HPDE6-E6E7 (cell line): ENCODE measurements at regions not wholly inside any gene's neighbourhood (a gene's known extent, or its start where the extent isn't known, plus 50 kb on each side); places are given as distances from the start of the nearest gene placed in this dataset.
"Not testable (repeated sequence)": the region's sequence is repeated elsewhere in the genome, so short reads cannot be mapped to it uniquely, and the experiment has no call there.

ENCODE experiments used
- DNase-seq: peaks from one replicate; pipeline ENCODE4 v3.0.0; 2011; ENCODE audit warnings: missing footprints; ENCODE audit errors: extremely low spot score

DNA sequence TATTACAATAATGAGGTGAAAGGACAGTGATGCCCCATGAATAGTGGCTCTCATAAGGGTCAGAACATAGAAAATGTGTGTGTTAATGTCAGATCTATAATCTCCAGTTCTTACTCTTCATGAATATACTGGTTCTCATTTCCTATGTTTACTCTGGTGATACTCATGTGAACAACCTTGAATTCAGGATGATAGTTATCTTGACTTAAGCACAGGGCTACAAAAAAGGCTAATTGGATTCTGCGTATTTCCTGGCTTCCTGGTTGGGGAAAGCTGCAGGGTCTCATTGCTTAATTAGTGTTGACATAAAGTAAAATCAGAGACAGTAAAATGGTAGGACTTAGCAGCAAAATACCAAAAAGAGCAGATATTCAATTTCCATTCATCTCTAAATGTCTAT, 1316.8 kb upstream of the RAG2 start:
- no peak for DNase-seq

GRCh38 chr11:37908219-37908548, 1310.1 kb upstream of the RAG2 start:
- no peak for DNase-seq

DNA sequence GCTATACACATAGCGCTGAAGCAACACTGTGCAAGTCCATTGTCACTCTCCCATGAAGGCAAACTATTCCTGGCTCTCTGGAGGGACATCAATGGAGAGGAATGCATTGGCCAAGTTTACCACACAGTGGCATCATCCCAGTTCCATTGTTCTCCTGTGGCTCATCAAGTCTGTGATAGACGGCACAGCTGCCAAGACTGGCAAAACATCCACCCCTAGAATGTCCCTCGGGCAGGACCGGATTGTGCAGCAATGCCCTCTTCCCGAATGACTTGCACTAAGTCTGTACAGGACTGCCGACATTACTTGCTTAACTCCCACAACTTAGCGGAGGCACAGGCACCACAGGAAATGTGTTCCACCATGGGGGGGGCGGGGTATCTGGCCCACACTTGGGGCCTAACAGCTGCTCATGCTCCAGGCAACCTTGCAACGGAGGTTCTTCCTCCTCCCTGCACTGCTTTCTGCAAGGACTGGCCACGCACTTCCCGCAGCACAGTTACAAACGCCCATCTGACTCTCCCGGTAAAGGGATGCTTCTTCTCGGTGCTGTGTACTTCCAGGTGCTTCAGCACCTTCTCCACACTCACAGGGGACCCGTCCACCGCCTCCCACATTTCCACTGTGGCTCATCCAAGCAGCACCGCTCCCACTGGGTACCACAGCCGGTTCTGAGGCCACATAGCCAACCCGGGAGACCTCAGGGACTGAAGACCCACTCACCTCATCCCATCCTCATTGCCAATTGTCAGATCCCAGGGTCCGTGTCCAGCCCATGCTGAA, 1309.6 kb upstream of the RAG2 start:
- no peak for DNase-seq

- peak; percentile 20 for DNase-seq
These were observed 1307.8 kb upstream of the RAG2 start for GRCh38 chr11:37905707-37906417.

GRCh38 chr11:37896016-37896415, 1298.0 kb upstream of the RAG2 start:
- DNase-seq: no peak

- DNase-seq: peak; percentile 6
These were observed 1283.7 kb upstream of the RAG2 start for GRCh38 chr11:37881741-37882140.

DNA sequence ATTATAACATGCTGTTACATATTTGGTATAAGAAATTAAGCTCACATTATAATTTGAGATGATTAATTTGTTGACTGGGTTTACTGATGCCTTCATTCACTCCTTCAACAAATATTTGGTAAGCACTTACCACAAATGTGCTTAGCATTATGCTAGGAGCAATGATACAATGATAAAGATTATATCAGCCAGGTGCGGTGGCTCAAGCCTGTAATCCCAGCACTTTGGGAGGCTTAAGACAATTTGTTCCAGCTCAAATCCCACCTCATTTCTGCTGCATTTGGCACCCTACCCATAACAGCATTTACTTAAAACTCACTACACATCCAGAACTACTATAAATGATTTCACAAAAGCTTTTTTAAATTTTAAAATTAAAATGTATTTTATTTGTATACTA, 1263.6 kb upstream of the RAG2 start:
- no peak for DNase-seq

GRCh38 chr11:37858806-37859537, 1260.9 kb upstream of the RAG2 start:
- not testable (repeated sequence) for DNase-seq

DNA sequence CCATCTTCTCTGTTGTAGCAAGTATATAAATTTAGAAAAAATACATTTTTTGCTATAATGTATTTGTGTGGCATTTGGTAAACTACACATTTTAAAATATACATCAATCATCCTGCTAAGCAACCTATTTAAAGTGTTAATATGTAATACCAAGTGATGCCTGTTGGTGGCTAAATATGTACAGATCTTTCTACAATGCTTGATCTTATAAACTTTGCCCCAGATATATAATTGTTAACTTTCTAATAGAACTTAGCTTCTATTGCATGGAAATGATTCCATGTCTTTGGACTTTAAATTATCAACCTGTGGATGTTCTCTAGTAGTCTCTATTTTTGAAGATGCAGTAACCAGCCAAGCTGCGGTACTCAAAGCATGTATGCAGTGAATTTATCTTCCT, 1260.4 kb upstream of the RAG2 start:
- no peak for DNase-seq

GRCh38 chr11:37857726-37858125, 1259.7 kb upstream of the RAG2 start:
- DNase-seq: no peak

DNA sequence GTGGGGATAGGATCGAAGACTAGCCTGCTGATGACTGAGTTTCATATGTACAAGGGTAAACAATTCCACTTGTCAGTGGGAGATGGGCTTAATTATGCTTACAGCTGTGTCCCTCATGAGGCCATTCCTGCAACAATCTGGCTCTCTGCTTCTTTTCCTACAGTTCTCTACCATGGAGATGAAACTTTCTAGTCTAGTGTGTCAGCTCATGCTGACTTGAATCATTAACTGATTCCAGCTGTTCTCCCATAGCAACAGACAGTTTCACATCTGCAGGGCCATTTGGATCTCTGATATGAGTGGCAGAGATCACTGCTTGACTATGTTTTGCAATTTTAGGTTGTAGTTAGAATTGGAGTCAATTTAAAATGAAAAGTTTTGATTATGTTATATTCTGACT, 1251.7 kb upstream of the RAG2 start:
- no peak for DNase-seq

GRCh38 chr11:37843603-37844002, 1245.6 kb upstream of the RAG2 start:
- no peak for DNase-seq

- DNase-seq: no peak
These were observed 1243.0 kb upstream of the RAG2 start for GRCh38 chr11:37841016-37841415.

GRCh38 chr11:37840345-37840744, 1242.3 kb upstream of the RAG2 start:
- not testable (repeated sequence) for DNase-seq

- no peak for DNase-seq
These were observed 1232.5 kb upstream of the RAG2 start for GRCh38 chr11:37830529-37830928.

DNA sequence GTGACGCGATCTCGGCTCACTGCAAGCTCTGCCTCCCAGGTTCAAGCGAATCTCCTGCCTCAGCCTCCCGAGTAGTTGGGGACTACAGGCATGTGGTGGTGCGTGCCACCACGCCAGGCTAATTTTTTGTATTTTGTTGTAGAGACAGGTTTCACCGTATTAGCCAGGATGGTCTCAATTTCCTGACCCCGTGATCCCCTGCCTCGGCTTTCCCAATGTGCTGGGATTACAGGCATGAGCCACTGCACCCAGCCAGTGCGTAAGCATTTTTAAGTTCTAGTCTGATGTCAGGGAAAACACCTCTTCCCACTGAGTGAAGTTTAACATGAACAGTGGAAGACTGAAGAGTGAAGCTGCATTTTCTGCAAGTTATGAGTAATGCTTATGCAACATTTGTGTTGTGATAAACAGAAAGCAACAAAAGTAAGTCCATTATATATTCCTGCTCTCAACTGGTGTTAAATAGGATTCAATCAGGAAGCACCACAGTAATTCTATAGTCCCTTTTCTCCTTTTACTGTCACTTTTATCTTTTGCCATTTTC, 1219.8 kb upstream of the RAG2 start:
- no peak for DNase-seq

DNA sequence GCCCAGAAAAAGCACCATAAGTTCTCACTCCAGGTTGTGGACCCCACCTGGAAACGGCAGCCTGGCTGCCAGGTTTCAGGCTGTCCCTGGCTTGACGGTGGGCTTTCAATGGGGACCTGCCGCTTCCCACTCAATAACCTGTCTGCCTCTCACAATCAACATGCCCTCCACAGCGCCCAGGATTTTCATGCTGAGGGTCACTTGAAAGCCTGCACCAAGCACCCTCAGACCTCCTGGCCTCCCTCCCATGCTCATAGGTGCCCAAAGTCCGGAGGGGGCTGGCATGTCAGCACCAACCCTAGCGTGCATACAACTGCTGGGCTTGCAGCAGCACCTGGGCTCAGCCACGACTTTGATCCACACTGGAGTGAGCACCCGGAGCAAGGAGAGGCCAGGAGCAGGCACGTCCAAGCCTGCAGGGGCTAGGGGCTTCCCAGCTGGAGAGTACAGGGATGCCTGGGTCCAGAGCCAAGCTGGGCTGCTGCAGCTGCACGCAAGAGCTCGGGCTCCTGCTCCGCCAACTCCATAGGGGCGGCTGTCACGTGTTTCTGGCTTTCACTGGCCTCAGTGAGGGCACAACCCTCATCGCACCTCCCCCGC, 1214.3 kb upstream of the RAG2 start:
- no peak for DNase-seq

DNA sequence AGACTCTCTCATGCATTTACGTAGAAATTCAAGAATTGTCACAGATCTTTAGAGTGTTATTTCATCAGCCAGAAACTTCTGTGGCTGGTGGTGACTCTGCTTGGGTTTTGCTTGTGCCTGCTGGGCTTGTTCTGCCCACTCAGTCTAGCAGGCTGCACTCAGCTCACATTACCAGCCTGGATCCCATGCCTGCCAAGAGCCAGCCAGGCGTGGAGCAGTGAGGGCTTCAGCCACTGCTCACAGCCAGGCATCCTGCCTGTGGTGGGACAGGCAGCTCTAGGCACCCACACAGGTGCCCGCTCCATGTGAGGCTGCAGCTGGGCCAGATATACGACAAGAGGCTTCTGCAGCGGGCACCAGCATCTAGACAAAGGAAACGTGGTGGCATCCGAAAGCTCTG, 1213.3 kb upstream of the RAG2 start:
- no peak for DNase-seq

DNA sequence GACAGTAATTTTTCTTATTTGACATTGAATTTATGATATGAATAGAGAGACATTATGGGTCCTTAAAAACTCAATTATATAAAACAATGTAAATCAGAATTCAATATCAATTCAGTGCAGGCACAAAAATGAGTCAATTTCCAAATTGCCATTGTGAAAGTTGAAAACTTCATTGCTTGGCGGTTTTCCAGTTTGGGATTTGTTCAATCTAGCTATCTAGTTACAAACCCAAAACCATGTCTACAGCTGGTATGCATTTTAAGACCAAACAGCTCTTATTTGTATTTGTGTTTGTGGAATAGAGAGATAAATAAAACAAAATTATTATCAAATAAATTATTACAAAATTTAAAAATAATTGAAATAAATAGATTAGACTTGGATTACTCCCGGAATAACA, 1206.6 kb upstream of the RAG2 start:
- no peak for DNase-seq

DNA sequence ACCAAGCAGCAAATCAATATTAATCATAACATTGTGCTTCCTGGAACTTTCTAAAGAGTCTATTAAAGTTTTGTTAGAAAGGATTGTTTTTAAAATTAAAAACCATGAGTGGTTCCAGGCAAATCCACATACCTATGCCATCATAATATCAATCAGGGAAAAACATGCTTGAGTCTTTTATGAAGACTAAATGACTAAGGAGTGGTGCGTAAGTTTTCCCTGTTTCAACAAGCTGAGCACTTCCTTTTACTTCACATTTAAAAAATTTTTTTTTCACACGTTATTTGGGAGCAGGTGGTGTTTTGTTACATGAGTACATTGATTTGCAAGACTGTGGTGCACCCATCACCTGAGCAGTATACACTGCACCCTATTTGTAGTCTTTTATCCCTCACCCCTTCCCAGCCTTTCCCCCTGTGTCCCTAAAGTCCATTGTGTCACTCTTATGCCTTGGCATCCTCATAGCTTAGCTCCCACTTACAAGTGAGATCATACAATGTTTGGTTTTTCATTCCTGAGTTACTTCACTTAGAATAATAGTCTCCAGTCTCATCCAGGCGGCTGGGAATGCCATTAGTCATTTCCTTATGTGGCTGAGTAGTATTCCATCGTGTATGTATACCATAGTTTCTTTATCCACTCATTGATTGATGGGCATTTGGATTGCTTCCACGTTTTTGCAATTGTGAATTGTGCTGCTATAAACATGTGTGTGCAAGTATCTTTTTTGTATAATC, 1190.3 kb upstream of the RAG2 start:
- peak; percentile 6 for DNase-seq

DNA sequence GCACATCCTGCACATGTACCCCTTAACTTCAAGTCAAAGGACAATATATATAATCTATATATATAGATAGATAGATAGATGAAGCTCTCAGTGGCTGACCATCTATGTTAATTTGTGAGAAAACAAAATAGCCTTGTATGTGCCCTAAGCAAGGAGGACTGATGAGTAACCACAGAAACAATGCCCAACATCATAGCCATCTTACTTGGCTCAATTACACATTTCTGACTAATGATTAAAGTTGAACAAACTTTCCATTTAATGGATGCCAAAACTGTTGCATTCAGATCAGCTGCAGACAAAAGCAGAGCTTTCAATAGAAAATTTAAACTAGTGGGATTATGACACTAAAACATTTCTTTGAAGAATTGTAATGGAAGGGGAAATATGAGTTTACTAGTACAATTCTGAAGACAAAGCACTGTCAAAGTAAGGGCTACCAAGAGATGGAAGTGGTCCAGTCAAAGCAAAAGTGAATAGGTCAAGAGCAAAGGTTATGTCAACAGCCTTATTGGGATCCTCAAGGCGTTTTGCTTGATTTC, 1188.2 kb upstream of the RAG2 start:
- DNase-seq: peak; percentile 11
